ENCODE measurements at regions not wholly inside any gene's neighbourhood (a gene's known extent, or its start where the extent isn't known, plus 50 kb on each side); places are given as distances from the start of the nearest gene placed in this dataset.

- TF ChIP-seq, protein P1, sequence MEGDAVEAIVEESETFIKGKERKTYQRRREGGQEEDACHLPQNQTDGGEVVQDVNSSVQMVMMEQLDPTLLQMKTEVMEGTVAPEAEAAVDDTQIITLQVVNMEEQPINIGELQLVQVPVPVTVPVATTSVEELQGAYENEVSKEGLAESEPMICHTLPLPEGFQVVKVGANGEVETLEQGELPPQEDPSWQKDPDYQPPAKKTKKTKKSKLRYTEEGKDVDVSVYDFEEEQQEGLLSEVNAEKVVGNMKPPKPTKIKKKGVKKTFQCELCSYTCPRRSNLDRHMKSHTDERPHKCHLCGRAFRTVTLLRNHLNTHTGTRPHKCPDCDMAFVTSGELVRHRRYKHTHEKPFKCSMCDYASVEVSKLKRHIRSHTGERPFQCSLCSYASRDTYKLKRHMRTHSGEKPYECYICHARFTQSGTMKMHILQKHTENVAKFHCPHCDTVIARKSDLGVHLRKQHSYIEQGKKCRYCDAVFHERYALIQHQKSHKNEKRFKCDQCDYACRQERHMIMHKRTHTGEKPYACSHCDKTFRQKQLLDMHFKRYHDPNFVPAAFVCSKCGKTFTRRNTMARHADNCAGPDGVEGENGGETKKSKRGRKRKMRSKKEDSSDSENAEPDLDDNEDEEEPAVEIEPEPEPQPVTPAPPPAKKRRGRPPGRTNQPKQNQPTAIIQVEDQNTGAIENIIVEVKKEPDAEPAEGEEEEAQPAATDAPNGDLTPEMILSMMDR (IDR thresholded peaks at IDR 0.05; ENCODE audit: unreplicated experiment in 3 of 3) = no peak
- peaks cover 52% of the 10 kb centered on the region for H3K4me1 Mint-ChIP-seq
- H3K36me3 Mint-ChIP-seq (ENCODE audit: low read depth) = no peaks in the 10 kb centered on the region
- peak overlapping the region in 2 of 3 experiments; percentile 58 to 60 for H3K27ac Mint-ChIP-seq
- no peak overlapping the region for H3K4me3 Mint-ChIP-seq
- H3K27me3 Mint-ChIP-seq (ENCODE audit: low read depth) = no peaks in the 10 kb centered on the region
- H3K9me3 Mint-ChIP-seq = no peaks in the 10 kb centered on the region
These were observed 96.4 kb upstream of the TAB2 start for GRCh38 chr6:149220882-149221773.

DNA sequence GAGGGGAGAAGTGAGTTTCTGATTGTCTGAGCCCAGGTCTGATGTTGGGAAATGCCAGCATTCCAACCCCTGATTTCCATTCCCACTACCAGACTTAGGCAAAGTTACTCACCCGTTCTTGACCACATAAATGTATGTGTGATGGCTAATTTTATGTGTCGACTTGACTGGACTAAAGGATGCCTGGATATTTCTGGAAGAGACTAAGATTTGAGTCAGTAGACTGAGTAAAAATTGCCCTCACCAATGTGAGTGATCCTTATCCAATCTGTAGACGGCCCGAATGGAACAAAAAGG, 95.8 kb upstream of the TAB2 start:
- TF ChIP-seq, protein P1 (IDR thresholded peaks at IDR 0.05; ENCODE audit: unreplicated experiment in 3 of 3) = no peak
- Mint-ChIP-seq H3K36me3 (ENCODE audit: low read depth) (no peaks in the 10 kb centered on the region), H3K27me3 (ENCODE audit: low read depth) (no peaks in the 10 kb centered on the region), H3K27ac (peak overlapping the region in 2 of 3 experiments; percentile 58 to 60), H3K4me3 (no peak overlapping the region), H3K9me3 (no peaks in the 10 kb centered on the region), H3K4me1 (peaks cover 58% of the 10 kb centered on the region)

- peak overlapping the region in 2 of 3 experiments; percentile 31 to 37 for H3K4me3 Mint-ChIP-seq
- no peaks in the 10 kb centered on the region for H3K9me3 Mint-ChIP-seq
- H3K36me3 Mint-ChIP-seq (ENCODE audit: low read depth) = no peaks in the 10 kb centered on the region
- H3K4me1 Mint-ChIP-seq = peaks cover 62% of the 10 kb centered on the region
- H3K27ac Mint-ChIP-seq = peak overlapping the region; percentile 84 to 95 (median 93)
- TF ChIP-seq, protein P1 (IDR thresholded peaks at IDR 0.05; ENCODE audit: unreplicated experiment in 3 of 3) = no peak
- peaks cover 4% of the 10 kb centered on the region for H3K27me3 Mint-ChIP-seq (ENCODE audit: low read depth)
These were observed 94.2 kb upstream of the TAB2 start for GRCh38 chr6:149223120-149223903.

DNA sequence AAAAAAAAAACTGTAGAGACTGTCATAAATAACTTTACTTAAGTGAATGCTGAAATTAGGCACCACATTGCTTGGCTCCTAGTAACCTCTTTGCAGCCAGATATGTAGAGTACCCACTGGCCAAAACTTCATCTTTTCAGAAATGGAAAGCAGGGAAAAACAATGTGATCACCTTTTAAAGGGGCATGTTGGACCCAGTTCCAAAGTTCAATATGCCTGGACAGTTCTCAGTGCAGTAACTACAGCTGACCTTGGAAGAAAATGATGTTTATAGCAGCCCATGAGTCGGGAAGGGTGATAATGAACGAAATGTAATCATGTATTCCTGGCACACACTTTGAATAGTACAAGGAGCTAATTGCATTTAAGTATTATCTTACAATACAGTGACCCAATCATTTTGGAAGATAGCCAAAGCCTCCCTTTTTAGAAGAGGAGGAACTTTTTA, 93.6 kb upstream of the TAB2 start:
- H3K27me3 Mint-ChIP-seq (ENCODE audit: low read depth) = peaks cover 4% of the 10 kb centered on the region
- H3K27ac Mint-ChIP-seq = peak overlapping the region; percentile 84 to 95 (median 93)
- peak overlapping the region in 2 of 3 experiments; percentile 18 to 31 for H3K4me3 Mint-ChIP-seq
- no peaks in the 10 kb centered on the region for H3K36me3 Mint-ChIP-seq (ENCODE audit: low read depth)
- no peaks in the 10 kb centered on the region for H3K9me3 Mint-ChIP-seq
- TF ChIP-seq, protein P1 (IDR thresholded peaks at IDR 0.05; ENCODE audit: unreplicated experiment in 3 of 3) = no peak
- H3K4me1 Mint-ChIP-seq = peaks cover 60% of the 10 kb centered on the region

DNA sequence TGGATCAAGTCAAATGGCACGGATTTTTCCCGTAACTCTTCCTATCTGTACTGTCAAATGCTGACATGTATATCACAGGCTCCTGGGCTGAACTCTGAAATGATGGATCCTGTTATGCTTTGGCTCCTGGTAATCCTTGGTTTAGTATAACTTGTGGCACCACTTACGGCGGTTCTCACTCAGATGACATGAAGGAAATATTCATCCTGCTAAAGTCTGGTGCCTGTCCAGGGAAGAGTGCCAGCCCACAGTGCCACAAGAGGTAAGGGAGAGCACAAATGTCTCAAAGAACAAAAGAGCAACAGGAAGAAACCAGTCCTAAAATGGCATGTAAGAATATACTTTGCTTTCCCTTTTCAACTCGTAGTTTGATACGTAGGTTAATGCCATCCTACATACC, 93.1 kb upstream of the TAB2 start:
- TF ChIP-seq, protein P1 (IDR thresholded peaks at IDR 0.05; ENCODE audit: unreplicated experiment in 3 of 3) = no peak
- Mint-ChIP-seq H3K9me3 (no peaks in the 10 kb centered on the region), H3K4me3 (peak overlapping the region in 1 of 3 experiments; percentile 35), H3K27ac (peak overlapping the region; percentile 50 to 95 (median 93)), H3K27me3 (ENCODE audit: low read depth) (peaks cover 4% of the 10 kb centered on the region), H3K36me3 (ENCODE audit: low read depth) (no peaks in the 10 kb centered on the region), H3K4me1 (peaks cover 63% of the 10 kb centered on the region)
